Activated CD4-positive, alpha-beta memory T cell treated with anti-CD3 and anti-CD28 coated beads for 36 hours (primary cell): ENCODE measurements at regions not wholly inside any gene's neighbourhood (a gene's known extent, or its start where the extent isn't known, plus 50 kb on each side); places are given as distances from the start of the nearest gene placed in this dataset.

Experiments used
- CTCF ChIA-PET: fragments of 350-600 bp; sonication (Branson Sonifier 250); formaldehyde crosslinking; loops from one replicate; lab custom pipeline; 2021; ENCODE audit warnings: antibody characterized with exemption, inconsistent platforms; lab: Charles Lee
- POLR2A ChIA-PET: fragments of 350-600 bp; sonication (Branson Sonifier 250); formaldehyde crosslinking; loops from one replicate; lab custom pipeline; 2021; ENCODE audit warnings: antibody characterized with exemption; lab: Charles Lee
- DNase-seq: peaks from one replicate; pipeline ENCODE4 v3.0.0-alpha.2; 2020
- H3K27ac Mint-ChIP-seq: one replicate; pipeline ENCODE4 v1.8.0; 2021; ENCODE audit warnings: mixed read lengths
- H3K27me3 Mint-ChIP-seq: one replicate; pipeline ENCODE4 v1.8.0; 2021; ENCODE audit warnings: mixed read lengths
- H3K36me3 Mint-ChIP-seq: one replicate; pipeline ENCODE4 v1.8.0; 2021; ENCODE audit warnings: mixed read lengths
- H3K4me1 Mint-ChIP-seq: one replicate; pipeline ENCODE4 v1.8.0; 2021; ENCODE audit warnings: low read depth, mixed read lengths
- H3K4me3 Mint-ChIP-seq: one replicate; pipeline ENCODE4 v1.8.0; 2021; ENCODE audit warnings: mild to moderate bottlenecking, mixed read lengths
- H3K9me3 Mint-ChIP-seq: one replicate; pipeline ENCODE4 v1.8.0; 2021; ENCODE audit warnings: mixed read lengths
- intact Hi-C: fragments of 100-400 bp; cut with micrococcal nuclease; formaldehyde crosslinking; loops from one replicate; pipeline ENCODE4 v1.15.1; 2023

DNA sequence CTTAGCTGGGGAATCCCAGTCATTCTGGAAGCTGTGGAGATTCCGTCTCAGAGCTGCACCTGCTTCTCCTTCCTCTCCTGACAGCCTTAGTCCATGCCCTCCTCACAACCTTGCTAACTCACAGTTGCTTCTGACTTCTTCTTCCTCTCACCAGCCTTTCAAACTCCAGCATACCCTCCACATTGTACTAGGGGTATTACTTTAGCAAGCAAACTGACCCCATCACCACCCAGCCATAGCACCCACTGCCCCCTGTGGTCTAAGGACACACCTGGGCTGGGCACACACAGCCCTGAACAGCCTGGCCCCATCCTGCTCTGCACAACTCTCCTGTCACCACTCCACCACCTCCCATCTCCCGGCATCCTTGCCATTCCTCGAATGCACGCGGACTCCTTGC lies 208.2 kb downstream of the FBXO15 start:
- Mint-ChIP-seq H3K4me1 (no peaks in the 10 kb centered on the region), H3K27me3 (no peaks in the 10 kb centered on the region), H3K27ac (no peak overlapping the region), H3K9me3 (no peaks in the 10 kb centered on the region), H3K4me3 (no peak overlapping the region), H3K36me3 (no peaks in the 10 kb centered on the region)
- CTCF ChIA-PET: no interaction called here
- no peak for DNase-seq
- POLR2A ChIA-PET: no interaction called here
- intact Hi-C loops: no loop called here

DNA sequence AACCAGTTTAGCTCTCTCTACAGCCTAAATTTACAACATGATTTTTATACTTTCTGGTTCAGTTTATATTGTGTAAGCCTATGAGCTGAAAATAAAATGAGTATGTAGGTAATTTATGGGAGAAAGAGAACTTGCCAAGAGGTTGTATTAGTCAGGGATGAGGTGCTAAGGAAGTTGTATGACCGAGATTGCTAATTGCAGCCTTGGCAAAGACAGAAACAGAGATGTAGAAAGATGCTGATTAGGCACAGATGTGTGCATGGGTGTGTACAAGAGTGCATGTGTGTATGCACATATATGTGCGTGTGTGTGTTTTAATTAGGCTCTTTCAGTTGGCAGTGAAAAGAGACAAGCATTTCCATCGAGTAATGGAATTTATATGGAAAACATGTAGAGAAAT lies 213.9 kb downstream of the FBXO15 start:
- H3K9me3 Mint-ChIP-seq: no peaks in the 10 kb centered on the region
- no peaks in the 10 kb centered on the region for H3K36me3 Mint-ChIP-seq
- H3K27ac Mint-ChIP-seq: no peak overlapping the region
- CTCF ChIA-PET: no interaction called here
- H3K4me1 Mint-ChIP-seq: no peaks in the 10 kb centered on the region
- DNase-seq: no peak
- no peak overlapping the region for H3K4me3 Mint-ChIP-seq
- POLR2A ChIA-PET: no interaction called here
- intact Hi-C loops: no loop called here
- H3K27me3 Mint-ChIP-seq: no peaks in the 10 kb centered on the region

DNA sequence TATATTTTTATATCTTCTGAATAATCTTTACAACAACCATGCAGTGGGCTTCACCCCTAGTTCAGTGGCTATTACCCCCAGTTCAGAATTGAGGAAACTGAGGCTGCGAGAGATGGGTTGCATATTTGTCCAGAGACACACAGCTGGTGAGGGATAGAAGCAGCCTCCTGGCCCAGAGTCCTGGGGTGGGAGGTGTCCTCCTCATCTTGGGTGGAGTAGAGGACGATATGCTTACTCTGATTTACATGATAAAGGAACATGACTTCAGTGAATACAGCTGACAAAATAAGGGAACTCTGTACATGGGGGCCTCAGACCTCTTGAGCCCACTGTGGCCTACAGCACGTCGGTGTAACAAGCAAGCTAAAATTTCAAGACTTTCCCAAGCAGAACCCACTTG lies 214.7 kb downstream of the FBXO15 start:
- Mint-ChIP-seq H3K27me3 (no peaks in the 10 kb centered on the region), H3K36me3 (no peaks in the 10 kb centered on the region), H3K4me1 (no peaks in the 10 kb centered on the region), H3K4me3 (no peak overlapping the region), H3K9me3 (no peaks in the 10 kb centered on the region), H3K27ac (no peak overlapping the region)
- DNase-seq: no peak
- POLR2A ChIA-PET: interaction anchor here (0.6 kb wide), 1 partner anchor 16 kb away, joined by 3 read pairs; no protein-coding TSS in a partner anchor
- CTCF ChIA-PET: interaction anchor here (0.7 kb wide), 1 partner anchor 563 kb away, joined by 3 read pairs; no protein-coding TSS in a partner anchor
- intact Hi-C loops: no loop called here

DNA sequence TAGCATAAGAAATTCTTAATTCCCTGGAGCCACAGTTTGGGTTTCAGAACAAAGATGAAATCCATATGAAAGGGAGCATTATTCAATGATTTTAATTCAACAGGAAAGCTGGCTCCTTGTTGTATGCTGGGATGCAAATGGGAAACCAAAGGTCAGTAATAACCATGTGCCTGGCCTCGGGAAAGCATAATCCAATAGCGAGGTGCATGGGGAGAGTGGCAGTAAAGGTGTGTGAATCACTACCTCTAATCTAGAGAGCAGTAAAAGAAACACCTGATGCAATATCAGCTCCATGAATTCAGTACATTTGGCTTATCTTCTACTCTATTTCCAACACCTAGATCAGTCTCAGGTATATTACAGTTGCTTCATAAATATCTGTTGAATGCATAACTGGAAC lies 220.1 kb downstream of the FBXO15 start:
- CTCF ChIA-PET: no interaction called here
- no peak overlapping the region for H3K27ac Mint-ChIP-seq
- POLR2A ChIA-PET: no interaction called here
- peaks cover 7% of the 10 kb centered on the region for H3K27me3 Mint-ChIP-seq
- no peaks in the 10 kb centered on the region for H3K9me3 Mint-ChIP-seq
- DNase-seq: no peak
- intact Hi-C loops: no loop called here
- H3K4me1 Mint-ChIP-seq: no peaks in the 10 kb centered on the region
- no peak overlapping the region for H3K4me3 Mint-ChIP-seq
- no peaks in the 10 kb centered on the region for H3K36me3 Mint-ChIP-seq

DNA sequence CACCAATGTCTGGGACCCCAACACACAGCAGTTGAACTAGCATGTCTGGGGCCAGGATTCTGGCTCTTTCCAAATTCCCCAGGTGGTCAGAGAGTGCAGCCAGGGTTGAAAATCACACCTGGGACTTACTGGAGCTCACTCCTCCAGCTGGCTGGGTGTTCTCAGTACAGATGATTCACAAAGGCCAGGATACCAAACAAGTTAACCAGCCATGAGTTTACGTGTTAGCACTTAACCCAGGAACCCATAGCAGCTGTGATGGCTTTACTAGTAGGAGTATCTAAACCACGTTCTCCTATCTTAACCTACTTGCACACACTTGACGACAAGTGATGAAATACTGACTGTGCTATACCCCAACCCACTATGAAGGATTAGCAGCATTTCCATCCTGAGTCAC lies 222.8 kb downstream of the FBXO15 start:
- no peaks in the 10 kb centered on the region for H3K9me3 Mint-ChIP-seq
- intact Hi-C loops: no loop called here
- H3K36me3 Mint-ChIP-seq: no peaks in the 10 kb centered on the region
- H3K27me3 Mint-ChIP-seq: peaks cover 7% of the 10 kb centered on the region
- no peaks in the 10 kb centered on the region for H3K4me1 Mint-ChIP-seq
- no peak overlapping the region for H3K27ac Mint-ChIP-seq
- ChIA-PET POLR2A (no interaction called here), CTCF (no interaction called here)
- H3K4me3 Mint-ChIP-seq: no peak overlapping the region
- DNase-seq: no peak

DNA sequence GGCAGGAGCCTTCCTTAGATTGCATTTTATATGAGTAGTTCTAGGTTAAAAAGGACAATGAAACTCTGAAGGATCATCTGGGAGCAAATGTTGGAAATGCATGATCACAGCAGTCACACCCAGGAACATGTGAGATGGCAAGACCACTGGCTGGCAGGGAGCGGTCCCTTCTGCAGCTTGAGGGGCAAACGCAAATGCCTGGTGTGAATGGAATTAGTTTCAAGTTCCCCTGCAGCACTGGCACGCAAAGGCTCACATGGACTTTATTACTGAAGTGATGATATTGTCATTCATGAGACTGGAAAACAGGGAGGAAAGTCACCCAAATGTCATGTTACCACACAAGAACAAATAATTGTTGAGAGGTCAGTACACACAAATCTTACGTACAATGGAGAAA lies 223.3 kb downstream of the FBXO15 start:
- Mint-ChIP-seq H3K4me3 (no peak overlapping the region), H3K9me3 (no peaks in the 10 kb centered on the region), H3K27ac (no peak overlapping the region), H3K4me1 (no peaks in the 10 kb centered on the region), H3K27me3 (peaks cover 7% of the 10 kb centered on the region), H3K36me3 (no peaks in the 10 kb centered on the region)
- POLR2A ChIA-PET: no interaction called here
- CTCF ChIA-PET: no interaction called here
- DNase-seq: no peak
- intact Hi-C loops: no loop called here

DNA sequence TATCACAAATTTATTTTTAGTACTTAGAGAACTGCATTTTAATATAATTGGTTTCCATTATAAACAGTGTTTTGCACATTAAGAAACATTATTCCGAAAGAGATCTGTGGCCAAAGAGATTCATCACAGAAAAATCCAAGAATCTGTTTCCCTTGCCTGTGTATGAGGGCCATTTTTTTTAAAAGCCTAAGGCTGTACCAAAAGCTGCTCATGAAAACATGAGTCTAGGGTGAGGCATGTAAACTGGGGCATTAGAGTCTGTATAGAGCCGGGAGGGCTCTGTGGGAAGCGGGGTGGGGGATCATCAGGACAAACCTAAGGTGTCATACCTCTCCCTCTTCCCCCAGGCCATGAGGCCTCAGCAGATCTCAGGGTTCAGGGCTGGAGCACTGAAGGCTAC lies 223.8 kb downstream of the FBXO15 start:
- intact Hi-C loops: no loop called here
- ChIA-PET CTCF (no interaction called here), POLR2A (no interaction called here)
- H3K4me1 Mint-ChIP-seq: no peaks in the 10 kb centered on the region
- peaks cover 8% of the 10 kb centered on the region for H3K27me3 Mint-ChIP-seq
- H3K4me3 Mint-ChIP-seq: no peak overlapping the region
- no peak overlapping the region for H3K27ac Mint-ChIP-seq
- no peaks in the 10 kb centered on the region for H3K36me3 Mint-ChIP-seq
- DNase-seq: no peak
- no peaks in the 10 kb centered on the region for H3K9me3 Mint-ChIP-seq

DNA sequence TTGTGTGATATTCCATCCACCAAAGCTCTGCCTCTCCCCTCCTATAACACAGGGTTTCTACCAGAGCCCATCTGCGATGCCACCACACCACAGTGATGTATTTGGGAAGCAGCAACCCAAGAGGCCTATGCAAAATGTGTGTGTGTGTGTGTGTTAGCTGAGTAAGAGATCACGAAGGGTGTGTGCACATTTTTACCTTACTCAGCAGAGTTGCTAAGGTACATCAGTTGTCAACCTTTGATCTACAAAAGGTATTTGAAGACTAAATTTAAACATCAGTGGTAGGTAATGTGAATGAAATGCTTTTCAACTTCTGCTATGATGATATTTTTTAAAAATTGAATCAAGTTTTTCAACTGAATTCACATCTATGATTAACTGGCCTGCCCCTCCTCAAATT lies 227.6 kb downstream of the FBXO15 start:
- intact Hi-C loops: no loop called here
- CTCF ChIA-PET: no interaction called here
- POLR2A ChIA-PET: no interaction called here

DNA sequence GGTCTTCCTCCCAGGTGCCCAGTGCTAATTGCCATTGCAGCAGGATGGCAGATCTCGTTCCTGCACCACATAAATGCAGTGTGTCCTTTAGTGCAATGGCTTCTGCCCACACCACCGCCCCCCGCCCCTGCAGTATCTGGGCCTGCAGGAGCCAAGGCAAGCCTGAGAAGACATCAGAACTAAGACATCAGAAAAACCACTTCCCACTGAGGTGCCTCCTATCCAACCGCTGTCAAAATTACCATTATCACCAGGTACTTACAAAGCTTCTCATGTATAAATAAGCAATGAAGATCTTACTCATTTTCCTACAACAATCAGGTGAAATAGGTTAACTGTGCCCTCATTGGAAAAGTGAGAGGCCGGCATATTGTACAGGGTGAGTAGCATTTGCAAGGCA lies 228.8 kb downstream of the FBXO15 start:
- Mint-ChIP-seq H3K4me3 (no peak overlapping the region), H3K9me3 (no peaks in the 10 kb centered on the region), H3K4me1 (no peaks in the 10 kb centered on the region), H3K36me3 (no peaks in the 10 kb centered on the region), H3K27ac (no peak overlapping the region), H3K27me3 (peaks cover 7% of the 10 kb centered on the region)
- intact Hi-C loops: no loop called here
- ChIA-PET POLR2A (no interaction called here), CTCF (no interaction called here)
- no peak for DNase-seq

More for the DNA sequence above, 227.6 kb downstream of the FBXO15 start:
- Mint-ChIP-seq H3K4me3 (no peak overlapping the region), H3K9me3 (no peaks in the 10 kb centered on the region), H3K36me3 (no peaks in the 10 kb centered on the region), H3K27ac (no peak overlapping the region), H3K4me1 (no peaks in the 10 kb centered on the region), H3K27me3 (peaks cover 13% of the 10 kb centered on the region)
- no peak for DNase-seq

DNA sequence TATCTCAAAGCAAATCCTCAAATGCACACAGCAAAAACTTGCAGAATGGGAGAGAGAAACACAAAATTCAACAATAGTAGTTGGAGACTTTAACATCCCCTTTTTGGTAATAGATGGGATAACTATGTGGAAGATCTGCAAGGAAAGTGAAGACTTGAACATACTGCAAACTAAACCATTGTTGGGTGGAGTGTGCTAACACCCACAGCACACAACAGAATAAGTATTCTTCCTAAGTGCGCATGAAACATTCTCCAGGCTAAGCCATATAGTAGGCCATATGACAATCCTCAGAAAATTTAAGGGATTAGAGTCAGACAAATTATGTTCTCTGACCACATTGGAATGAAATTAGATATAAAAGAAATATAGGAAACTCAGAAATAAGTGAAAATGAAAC lies 230.6 kb downstream of the FBXO15 start:
- Mint-ChIP-seq H3K4me1 (no peaks in the 10 kb centered on the region), H3K27ac (no peak overlapping the region), H3K9me3 (no peaks in the 10 kb centered on the region), H3K27me3 (peaks cover 7% of the 10 kb centered on the region), H3K36me3 (no peaks in the 10 kb centered on the region), H3K4me3 (no peak overlapping the region)
- intact Hi-C loops: no loop called here
- DNase-seq: no peak
- POLR2A ChIA-PET: interaction anchor here (0.7 kb wide), 1 partner anchor 15 kb away, joined by 3 read pairs; no protein-coding TSS in a partner anchor
- CTCF ChIA-PET: no interaction called here

DNA sequence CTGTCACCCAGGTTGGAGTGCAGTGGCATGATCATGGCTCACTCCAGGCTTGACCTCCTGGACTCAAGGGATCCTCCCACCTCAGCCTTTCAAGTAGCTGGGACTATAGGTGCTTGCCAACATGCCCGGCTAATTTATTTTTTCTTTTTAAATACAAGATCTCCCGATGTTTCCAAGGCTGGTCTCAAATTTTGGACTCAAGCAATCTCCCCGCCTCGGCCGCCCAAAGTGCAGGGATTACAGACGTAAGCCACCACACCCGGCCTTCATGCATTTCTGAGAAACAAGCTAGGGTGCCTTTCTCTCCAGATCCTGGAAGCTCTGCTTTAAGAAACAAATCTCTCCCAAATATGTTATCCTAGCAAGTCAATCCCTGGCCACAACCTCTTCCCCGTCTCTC lies 234.1 kb downstream of the FBXO15 start:
- H3K27ac Mint-ChIP-seq: no peak overlapping the region
- CTCF ChIA-PET: no interaction called here
- H3K36me3 Mint-ChIP-seq: no peaks in the 10 kb centered on the region
- POLR2A ChIA-PET: no interaction called here
- H3K27me3 Mint-ChIP-seq: peaks cover 5% of the 10 kb centered on the region
- intact Hi-C loops: no loop called here
- H3K9me3 Mint-ChIP-seq: no peaks in the 10 kb centered on the region
- DNase-seq: no peak
- no peak overlapping the region for H3K4me3 Mint-ChIP-seq
- H3K4me1 Mint-ChIP-seq: no peaks in the 10 kb centered on the region

DNA sequence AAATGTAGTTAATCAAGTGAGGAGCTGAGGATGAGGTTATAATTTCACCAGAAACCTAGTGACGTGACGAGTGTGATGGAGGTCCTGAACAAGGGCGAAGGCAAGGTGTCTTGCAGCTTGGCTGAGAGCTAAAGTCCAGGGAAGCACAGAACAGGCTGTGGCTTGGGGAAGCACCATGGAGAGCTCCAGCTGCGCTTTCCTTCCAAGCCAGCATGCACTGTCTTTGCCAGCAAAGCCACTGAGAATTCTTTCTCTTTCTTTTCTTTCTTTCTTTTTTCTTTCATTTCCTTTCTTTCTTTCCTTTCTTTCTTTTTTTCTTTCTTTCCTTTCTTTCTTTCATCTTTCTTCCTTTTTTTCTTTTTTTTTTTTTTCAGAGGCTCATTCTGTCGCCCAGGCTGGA lies 239.3 kb downstream of the FBXO15 start:
- Mint-ChIP-seq H3K27ac (no peak overlapping the region), H3K4me1 (no peaks in the 10 kb centered on the region), H3K4me3 (no peak overlapping the region), H3K36me3 (no peaks in the 10 kb centered on the region), H3K9me3 (no peaks in the 10 kb centered on the region), H3K27me3 (peaks cover 11% of the 10 kb centered on the region)
- intact Hi-C loops: no loop called here
- DNase-seq: no peak
- ChIA-PET POLR2A (no interaction called here), CTCF (no interaction called here)

DNA sequence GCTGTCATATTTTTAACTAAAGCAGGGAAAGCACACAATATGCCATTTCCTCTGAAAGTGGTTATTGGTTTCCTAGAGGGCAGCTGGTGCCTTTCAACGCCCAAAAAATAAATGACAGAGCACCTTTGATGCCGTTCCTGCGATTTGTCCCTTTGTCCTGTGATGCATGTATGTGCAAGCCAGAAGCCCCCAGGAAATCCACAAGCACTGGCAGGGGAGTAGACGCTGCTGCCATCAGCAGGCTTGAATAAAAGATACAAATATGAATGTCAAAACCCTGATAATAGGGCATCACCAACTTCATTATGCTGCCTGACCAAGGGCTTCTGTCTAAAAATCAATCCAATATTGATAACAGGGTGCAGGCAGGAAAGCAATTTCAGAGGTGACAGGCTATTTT lies 246.1 kb downstream of the FBXO15 start:
- Mint-ChIP-seq H3K36me3 (no peaks in the 10 kb centered on the region), H3K9me3 (no peaks in the 10 kb centered on the region), H3K4me3 (no peak overlapping the region), H3K4me1 (no peaks in the 10 kb centered on the region), H3K27ac (no peak overlapping the region), H3K27me3 (peaks cover 8% of the 10 kb centered on the region)
- no peak for DNase-seq
- CTCF ChIA-PET: no interaction called here
- intact Hi-C loops: no loop called here
- POLR2A ChIA-PET: no interaction called here
